GM18873 (cell line): ENCODE measurements at regions not wholly inside any gene's neighbourhood (a gene's known extent, or its start where the extent isn't known, plus 50 kb on each side); places are given as distances from the start of the nearest gene placed in this dataset.

Source experiments
- ATAC-seq: cut with Tn5 transposase; IDR thresholded peaks from one replicate; pipeline ENCODE4 v1.9.1; 2021; ENCODE audit warnings: mild to moderate bottlenecking, moderate library complexity, moderate number of reproducible peaks; ENCODE audit not compliant: unreplicated experiment, low FRiP score

- ATAC-seq, result no peak
These were observed 83.9 kb upstream of the DUSP22 start for GRCh38 chr6:208364-208763.

- no peak for ATAC-seq
These were observed 83.3 kb upstream of the DUSP22 start for GRCh38 chr6:208938-209337.

GRCh38 chr6:209432-210103 is 82.7 kb upstream of the DUSP22 start:
- ATAC-seq, result peak; percentile 79

- no peak for ATAC-seq
These were observed 82.2 kb upstream of the DUSP22 start for GRCh38 chr6:210104-210456.

GRCh38 chr6:210778-211374 is 81.4 kb upstream of the DUSP22 start:
- no peak for ATAC-seq

GRCh38 chr6:211871-212497 is 80.3 kb upstream of the DUSP22 start:
- ATAC-seq, result no peak

- no peak for ATAC-seq
These were observed 79.0 kb upstream of the DUSP22 start for GRCh38 chr6:213284-213683.

- no peak for ATAC-seq
These were observed 77.9 kb upstream of the DUSP22 start for GRCh38 chr6:214428-214827.

GRCh38 chr6:215335-216034 is 76.8 kb upstream of the DUSP22 start:
- no peak for ATAC-seq

- no peak for ATAC-seq
These were observed 75.1 kb upstream of the DUSP22 start for GRCh38 chr6:217048-217659.

GRCh38 chr6:218153-219018 is 73.9 kb upstream of the DUSP22 start:
- peak; percentile 33 for ATAC-seq

GRCh38 chr6:219019-219570 is 73.2 kb upstream of the DUSP22 start:
- peak; percentile 8 for ATAC-seq

- no peak for ATAC-seq
These were observed 72.6 kb upstream of the DUSP22 start for GRCh38 chr6:219641-220198.

- ATAC-seq, result no peak
These were observed 72.0 kb upstream of the DUSP22 start for GRCh38 chr6:220312-220711.

- ATAC-seq, result no peak
These were observed 71.4 kb upstream of the DUSP22 start for GRCh38 chr6:220721-221475.

GRCh38 chr6:221531-222349 is 70.5 kb upstream of the DUSP22 start:
- no peak for ATAC-seq

GRCh38 chr6:222468-222867 is 69.8 kb upstream of the DUSP22 start:
- ATAC-seq, result no peak

- ATAC-seq, result no peak
These were observed 69.2 kb upstream of the DUSP22 start for GRCh38 chr6:223136-223535.
